ENCODE measurements at regions not wholly inside any gene's neighbourhood (a gene's known extent, or its start where the extent isn't known, plus 50 kb on each side); places are given as distances from the start of the nearest gene placed in this dataset.

DNA sequence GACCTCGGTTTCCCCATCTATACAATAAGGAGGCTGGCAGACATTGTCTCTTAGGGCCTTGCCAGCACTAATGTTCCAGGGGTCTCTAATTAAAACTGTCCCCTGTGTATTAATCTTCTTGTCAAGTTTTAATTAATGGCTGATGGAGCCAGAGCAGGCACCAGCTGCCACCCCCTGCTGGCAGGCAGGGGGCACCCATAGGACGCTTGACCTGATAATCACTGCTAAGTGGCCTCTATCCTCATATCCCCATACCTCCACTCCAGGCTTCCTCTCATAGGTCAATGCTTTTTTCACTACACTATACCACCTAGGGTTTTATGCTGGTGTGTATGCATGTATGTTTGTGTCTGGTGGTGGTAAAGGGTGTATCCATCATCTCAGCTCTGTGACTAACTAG lies 89.4 kb downstream of the EFNB1 start:
- no peak for DNase-seq

DNA sequence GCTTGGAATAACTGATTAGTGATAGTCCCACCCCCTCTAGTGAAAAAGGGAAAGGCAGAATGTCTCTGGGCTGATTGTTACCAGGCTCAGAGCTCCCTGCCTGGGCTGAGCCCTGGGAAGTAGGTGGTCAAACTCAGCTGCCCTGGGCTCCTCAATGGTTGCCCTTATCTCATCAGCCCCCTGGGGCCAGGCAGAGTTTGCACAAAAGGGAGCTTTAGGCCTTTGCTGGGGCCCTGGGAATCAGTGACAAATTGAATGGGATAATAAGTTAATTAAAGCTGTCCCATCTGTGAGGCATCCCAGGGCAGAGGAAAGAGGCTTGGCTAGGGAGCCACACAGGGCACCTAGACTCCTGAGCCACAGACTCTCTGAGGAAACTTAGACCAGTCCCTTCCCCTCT lies 89.0 kb downstream of the EFNB1 start:
- no peak for DNase-seq

DNA sequence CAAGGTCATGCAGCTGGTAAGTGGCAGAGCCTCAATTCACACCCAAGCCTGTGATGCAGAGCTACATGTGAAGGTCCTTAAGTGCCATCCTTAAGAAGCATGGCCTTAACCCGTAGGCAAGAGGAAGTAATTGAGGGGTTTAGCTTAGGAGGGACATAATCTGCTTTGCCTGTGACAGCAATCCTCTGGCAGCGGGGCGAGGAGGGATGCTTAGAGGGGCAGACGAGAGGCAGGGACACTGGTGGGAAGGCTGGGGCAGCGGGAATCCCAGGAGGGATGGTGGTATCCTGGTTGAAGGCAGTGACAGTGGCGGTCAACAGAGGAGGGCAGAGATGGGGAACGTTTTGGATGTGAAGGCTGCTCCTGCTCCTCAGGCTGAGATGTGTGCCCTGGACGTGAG lies 88.1 kb downstream of the EFNB1 start:
- no peak for DNase-seq

DNA sequence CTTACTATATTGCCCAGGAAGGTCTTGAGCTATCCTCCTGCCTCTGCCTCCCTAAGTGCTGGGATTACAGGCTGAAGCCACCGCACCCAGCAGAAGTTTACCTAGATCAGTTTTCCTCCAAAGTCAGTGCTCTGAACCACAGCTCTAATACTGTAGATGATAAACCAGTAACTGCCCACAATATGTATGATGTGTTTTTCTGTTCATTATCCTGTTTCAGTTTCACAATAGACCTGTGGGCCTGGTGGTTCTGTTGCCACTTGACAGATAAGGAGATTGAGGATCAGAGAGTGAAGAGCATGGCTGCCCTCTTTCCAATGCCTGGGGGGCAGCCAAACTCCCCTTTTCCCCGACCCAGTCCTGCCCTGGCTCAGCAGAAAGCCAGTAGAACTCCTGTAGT lies 87.0 kb downstream of the EFNB1 start:
- peak in 1 of 5 experiments; percentile 21 for DNase-seq

DNA sequence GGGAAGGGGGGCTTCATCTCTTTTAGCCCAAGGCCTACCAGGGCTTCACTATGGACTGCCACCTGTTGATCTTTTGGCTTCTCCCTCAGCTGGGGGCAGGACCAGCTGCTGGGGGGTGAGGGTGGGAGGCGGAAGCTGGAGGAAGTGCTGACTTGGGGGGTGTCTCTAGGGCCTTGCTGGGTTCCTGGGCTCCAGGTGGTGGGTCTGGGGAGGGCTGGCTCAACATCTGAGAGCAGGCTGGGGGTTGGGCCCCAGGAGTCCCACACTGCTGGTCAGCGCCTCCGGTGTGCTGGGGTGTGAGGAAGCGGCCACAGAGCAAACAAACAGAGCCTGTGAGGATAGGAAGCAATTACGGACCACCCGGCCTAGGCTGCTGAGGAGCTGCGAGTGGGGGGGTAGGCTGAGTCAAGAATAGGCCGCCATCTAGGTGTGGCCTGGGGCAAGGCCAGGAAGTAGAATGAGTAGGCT lies 85.7 kb downstream of the EFNB1 start:
- DNase-seq = no peak

DNA sequence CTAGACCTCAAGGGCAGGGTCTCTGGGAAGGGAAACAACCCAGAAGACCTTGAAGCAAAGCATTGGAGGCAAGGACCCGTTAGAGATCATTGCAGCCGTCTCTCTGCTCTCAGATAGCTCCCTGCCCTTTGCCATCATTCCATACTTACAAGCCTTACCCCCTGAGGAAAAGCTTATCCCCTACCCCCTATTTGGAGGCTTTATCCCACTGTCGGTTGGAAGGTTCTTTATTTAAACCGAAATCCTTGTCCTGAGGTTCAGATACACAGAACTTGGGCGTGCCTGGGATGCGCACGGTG lies 84.4 kb downstream of the EFNB1 start:
- no peak for DNase-seq

DNA sequence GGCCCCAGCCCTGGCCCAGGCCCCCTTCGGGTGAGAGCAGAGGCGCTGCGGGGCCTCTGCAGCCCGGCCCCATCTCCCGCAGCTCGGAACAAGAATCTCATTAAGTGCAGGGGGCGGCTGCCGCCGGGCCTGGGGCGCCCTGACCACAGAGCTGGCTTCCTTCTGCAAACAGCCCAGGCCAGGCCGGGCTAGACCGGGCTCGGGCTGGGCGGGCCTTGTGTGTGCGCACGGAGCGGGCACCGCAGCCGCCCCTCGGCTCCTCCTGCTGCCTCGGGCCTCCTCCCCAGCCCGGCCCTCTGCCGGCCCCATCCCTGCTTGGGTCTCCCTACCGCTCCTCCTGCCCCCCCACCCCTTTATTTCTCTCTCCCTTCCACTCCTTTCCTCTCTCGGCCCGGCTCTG lies 83.3 kb downstream of the EFNB1 start:
- no peak for DNase-seq

DNA sequence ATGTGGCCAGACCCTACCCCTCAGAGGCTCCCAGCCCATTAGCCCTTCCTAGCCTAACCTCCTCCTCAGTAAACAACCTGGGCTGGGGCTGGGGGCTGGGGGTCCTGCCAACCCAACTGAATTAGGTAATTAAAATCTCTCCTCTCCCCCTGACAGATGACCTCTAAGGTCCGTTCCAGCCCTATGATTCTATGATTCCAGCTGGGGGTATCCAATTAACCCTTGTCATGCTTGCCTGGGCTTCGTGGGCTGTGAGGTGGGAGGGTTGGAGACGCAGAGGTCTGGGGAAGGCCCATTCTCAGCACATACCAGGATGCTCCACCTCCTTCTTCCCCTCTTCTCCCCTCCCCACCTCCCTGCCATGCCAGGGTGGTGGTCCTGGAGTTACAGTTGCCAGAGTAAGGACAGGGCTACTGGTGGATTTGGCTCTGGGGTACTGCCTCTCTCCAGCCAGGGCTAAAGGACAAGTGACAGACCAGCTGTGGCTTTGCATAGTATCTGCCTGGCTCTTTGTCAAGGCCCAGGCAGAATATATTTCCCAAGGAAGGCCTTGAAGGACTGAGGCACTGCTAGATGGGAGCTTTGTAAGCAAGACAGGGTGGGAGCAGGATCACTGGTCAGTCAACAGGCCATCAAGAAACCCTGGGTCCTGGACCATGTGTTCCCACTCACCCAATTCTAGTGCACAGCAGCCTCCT lies 82.1 kb downstream of the EFNB1 start:
- DNase-seq = no peak

DNA sequence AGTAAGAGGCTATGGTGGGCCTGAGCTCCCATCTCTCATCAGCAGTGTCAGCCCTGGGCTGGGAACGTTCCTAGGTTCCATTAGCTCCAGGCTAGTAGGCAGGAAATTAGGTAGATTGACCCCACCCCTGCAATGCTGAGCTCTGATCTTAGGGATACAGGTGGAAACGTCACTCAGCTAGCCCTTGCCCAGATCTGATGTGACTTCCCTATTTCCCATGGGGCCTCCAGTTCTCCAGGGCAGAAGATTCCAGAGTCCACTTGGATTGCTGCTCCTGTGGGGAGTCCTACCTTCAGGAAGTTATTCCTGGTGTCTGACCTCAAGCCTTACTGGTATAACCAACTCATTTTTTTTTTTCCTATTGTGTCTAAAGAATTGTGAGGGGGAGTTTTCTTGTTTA lies 81.1 kb downstream of the EFNB1 start:
- DNase-seq = no peak

DNA sequence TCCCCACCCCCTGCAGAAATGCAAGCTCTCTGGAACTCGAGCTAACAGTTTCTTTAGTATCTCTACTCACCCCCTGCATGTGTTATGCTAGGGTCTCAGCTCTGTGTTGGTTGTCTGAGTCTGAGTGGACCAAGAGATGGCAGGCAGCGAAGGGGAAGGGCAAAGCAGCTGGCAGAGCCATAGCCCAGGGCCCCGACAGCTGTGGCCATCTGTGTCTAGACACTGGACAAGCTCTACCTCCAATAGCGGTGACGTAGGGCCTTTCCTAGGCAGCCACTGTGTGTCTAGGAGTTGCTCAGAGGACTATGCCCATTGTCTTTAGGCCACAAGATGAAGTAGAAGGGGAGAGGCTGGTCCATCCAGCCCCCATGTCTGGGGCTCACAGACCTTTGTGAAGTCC lies 79.2 kb downstream of the EFNB1 start:
- DNase-seq = no peak

DNA sequence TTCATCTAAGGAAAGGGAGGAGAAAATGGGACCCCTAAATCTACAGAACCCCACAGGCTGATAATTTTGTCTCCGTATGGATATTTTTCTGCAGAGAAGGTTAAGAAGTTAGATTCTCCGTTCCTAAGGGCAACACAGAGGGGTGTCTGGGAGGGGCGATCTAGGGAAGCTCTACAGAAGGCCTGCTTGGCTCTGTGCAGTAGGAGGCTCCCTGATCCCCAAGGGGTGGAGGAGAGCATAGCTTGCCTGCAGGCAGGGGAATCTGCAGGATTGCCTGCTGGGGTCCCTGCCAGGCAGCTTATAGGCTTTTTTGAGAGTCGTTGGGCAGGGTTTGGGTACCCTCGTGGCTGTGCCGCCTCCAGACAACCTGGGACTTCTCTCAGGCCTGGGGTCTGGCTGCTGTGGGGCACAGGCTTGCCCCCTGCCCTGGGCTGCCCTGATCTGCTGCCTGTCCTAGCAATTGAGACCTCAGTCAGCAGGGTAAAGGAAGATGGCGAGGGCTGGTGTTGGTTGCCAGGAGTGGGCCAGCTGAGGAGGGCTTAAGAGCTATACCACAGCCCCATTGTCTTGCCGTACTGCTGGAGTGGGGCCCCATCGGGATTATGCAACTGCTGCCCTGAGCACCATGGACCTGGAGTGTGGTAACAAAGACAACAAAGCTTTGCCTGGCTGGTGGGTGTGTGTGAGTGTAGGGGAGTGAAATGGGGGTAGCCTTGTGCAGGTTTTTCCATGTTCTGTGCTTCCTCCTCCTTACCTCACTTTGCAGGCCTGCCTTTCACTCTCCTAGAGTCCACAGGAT lies 74.1 kb downstream of the EFNB1 start:
- no peak for DNase-seq

DNA sequence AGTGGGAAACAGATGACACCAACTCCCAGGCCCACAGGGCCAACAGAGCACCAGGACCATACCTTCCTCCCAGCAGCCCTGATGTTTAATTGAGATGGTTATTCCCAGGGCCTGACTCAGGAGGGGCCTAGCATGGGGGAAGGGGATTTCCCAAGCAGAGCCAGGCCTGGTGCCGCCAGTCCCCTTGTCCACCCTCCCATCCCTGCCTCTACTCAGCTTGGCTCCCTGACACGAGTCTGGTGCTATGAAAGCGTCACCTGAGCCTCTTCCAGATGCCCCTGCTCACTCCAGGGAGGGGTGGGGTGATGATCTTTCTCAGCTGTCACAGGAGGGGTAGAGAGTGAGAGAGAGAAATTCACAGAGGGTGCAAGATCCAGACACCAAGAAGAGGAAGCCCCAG lies 72.7 kb downstream of the EFNB1 start:
- DNase-seq = no peak

DNA sequence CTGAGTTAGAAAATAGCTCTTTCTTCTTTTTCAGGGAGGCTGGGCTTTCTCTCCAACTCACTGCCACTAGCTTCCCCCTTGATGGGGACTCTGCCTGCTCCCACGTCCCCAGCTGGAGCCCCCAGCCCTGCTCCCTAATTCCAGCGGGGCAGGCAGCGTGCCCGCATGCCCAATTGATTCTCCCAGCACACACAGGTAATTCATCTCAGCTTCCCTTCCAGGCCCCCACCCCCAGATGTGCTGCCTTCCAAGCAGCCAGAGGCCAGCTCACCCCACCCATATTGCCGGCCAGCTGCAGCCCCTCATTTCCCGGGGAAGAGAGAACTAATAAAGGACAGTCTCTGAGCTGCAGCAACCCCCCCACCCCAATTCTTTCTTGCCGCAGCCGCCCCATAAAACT lies 69.8 kb downstream of the EFNB1 start:
- DNase-seq = no peak

DNA sequence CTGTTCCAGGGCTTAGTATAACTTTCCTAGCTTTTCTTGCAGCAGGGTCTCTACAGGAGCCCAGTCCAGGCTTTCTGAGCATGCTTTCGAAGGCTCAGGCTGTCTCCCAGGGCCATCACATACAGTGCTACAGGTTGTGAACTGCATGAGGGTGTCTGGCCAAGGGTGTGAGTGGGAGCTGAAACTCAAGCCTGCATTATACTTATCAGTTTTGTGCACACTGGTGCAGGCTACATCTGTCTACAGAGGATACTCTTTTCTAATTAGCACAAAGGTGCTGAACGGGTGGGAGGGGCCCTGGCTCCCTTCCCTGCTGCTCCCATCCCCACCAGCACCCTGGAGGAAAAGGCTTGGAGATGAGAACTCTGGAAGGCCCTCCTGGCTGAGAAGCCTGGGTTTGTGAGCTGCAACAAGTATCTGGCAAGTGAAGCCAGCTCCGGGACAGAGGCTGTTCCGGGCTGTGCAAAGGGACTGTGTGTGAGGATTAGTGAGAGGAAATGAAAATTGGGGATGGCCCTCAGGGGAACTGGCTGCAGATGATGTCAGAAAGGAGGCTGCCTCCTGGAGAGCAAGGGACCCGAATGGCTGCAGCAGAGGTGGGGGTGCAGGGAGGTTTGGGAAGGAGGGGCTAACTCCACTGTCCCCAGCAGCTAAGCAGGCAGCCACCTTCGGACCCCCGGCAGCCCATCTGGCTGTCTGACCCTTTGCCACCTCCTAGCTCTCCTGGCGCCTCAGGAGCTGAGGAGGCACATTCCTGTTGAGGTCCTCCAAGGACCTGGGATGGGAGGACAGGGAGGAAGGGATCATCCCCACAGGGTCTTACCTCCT lies 68.5 kb downstream of the EFNB1 start:
- no peak for DNase-seq

DNA sequence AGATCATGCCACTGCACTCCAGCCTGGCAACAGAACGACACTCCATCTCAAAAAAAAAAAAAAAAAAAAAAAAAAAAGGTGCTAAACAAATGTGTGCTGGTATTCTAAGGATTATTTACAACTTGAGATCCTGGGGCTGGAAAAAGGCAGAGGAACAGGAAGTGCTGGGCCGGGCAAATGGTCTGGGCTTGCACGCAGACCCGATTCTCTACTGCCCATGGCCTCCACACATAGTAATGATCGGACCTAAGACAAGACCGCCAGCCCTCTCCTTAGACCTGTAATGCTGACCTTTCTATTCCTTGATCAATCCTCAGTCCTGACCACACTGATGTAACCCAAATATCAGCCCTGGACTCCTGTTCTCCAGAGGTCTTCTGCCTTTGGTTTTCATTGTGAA lies 67.8 kb downstream of the EFNB1 start:
- no peak for DNase-seq

DNA sequence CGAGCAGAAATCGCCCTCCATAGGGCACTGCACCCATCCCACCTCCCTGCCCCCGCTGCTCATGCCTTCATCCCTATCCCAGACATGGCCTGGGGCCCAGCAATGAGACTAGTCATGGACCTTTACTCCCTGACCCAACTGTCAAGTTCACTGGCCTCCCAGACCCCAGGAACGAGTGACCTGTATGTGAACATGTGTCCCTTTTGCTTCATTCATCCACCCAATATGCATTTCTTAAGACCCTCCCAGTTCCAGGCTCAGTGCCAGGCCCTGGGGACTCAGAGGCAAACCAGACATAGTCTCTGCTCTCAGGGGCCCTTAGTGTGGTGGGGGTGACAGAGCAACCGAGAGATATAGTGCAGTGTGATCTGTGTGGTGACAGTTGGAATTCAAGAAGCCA lies 67.0 kb downstream of the EFNB1 start:
- DNase-seq = no peak

DNA sequence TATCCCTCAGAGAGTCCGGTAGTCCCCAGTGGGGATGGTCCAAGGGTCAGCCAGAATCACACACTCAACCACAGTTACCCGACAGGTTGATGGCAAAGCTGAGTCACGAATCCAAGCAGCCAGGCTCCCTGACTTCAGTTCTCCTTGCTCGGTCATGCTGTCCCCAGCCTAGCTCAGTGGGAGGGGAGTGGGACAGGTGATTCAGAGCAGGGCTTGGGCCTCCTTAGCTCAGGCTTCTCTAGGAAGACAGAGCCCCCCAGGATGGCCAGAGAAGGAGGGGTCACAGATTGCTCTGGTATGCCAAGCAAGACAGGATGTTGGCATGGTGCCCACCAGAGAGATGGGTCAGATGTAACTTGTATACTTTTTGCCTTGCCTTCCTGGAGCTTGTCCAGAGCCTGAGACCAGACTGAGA lies 66.5 kb downstream of the EFNB1 start:
- no peak for DNase-seq

DNA sequence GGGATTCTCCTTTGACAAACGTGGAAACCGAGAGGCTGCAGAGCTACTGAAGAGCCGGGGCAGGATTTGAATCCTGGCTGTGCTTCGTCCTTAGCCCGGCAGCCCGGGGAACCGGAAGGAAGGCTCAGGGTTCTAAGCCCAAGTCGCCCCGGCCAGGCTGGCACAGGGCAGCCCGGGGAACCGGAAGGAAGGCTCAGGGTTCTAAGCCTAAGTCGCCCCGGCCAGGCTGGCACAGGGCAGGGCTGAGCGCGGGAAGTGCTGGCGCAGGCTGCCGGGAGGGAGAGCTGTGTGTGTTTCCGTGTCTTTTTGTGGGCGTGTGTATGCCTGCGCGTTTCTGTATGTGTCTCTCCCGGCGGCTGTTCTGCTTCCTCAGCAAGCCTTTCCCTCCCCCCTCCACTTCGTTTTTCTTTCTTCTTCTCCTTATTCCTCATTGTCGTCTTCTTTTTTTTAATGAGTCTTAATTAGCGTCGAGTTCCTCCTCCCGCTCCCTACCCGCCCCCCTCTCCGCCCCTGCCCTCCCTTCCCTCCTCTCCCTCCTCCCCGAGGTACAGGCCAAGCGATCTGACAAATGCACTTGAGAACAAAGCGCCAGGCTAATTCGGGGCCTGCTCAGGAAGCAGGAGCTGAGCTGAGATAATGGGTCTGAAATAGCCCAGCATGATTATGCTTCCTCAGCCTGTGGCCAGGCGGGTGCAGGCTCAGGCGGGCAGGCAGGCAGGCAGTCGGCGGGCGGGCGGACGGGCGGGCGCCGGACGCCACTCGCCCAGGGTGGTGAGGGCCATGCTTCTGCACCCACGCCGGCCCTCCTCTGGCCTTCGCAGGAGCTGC lies 65.9 kb downstream of the EFNB1 start:
- DNase-seq = peak in 1 of 5 experiments; percentile 13

DNA sequence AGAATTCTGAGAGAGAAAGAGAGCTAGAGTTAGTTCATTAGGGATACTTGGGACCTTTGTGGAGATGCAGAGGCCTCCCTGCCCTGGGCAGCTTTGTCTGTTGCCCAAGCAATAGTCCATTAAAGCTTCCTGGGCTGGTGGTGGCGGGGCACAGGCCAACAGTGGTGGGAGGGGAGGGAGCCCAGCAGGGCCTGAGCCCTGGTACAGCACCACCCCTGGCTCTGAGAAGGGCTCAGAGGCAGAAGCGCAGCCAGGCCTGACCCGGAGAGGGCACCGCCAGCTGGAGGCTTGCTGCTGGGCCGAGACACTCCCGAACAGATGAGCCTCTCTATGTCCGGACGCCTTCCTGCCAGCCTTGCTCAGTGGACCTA lies 65.3 kb downstream of the EFNB1 start:
- DNase-seq = no peak

DNA sequence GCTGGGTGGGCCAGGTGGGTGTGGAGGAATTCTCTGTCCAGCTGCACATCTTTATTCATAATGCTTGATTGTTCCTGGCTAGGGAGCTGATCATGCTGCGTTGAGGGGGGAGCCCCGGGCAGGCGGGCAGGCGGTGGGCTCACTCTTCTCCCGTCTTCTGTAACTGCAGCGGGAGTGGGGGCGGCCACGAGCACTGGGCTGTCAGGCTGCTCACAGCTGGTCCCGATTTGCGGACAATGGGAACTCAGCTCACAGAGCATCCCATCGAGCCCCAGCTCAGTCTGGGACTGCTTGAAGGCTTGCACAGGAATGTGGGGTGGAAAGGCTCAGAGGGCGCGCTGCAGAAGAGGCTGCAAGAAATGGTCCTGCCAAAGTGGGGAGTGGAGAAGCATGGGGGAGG lies 63.8 kb downstream of the EFNB1 start:
- no peak for DNase-seq

DNA sequence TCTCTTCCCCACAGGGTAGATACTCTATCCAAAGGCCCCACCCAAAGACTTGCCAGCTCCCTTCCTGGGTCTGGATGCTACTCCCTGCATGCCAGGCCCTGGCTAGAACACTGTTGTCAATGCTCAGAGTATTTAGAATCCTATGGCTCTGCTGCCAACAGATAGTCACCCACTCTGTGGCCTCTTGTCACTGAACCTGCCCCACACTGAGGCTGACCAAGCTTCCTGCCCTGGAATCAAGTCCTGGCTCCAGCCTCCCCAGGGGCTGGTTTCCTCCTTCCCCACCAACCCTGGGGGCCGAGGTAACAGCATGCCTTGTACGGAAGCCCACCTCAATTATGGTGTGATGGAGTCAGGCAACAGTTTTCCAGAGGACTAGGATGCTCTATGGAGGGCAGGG lies 63.3 kb downstream of the EFNB1 start:
- DNase-seq = no peak
